CD14-positive monocyte (primary cell): ENCODE measurements at regions not wholly inside any gene's neighbourhood (a gene's known extent, or its start where the extent isn't known, plus 50 kb on each side); places are given as distances from the start of the nearest gene placed in this dataset.

Source experiments
- DNase-seq, 3 donors: peaks; one replicate each; pipeline ENCODE4 v3.0.0-alpha.2; 2011 to 2022
- H2AFZ ChIP-seq: 2 replicates; pipeline ENCODE4 v1.6.0; 2012; ENCODE audit warnings: mild to moderate bottlenecking, low read depth, low read length, inconsistent platforms; ENCODE audit not compliant: insufficient read depth, poor library complexity, severe bottlenecking
- H3K27ac ChIP-seq, 2 donors: 1 replicate in 1 of 2; 2 replicates in 1 of 2; pipeline ENCODE4 v1.5.1; 2012 to 2013; ENCODE audit warnings: low read length in 2 of 2, control low read depth in 1 of 2, inconsistent platforms in 1 of 2, low read depth in 1 of 2, mild to moderate bottlenecking in 1 of 2
- H3K27me3 ChIP-seq, 2 donors: one replicate each; pipeline versions ENCODE4 v1.6.0 to v1.6.1; 2011 to 2013; ENCODE audit warnings: low read length in 2 of 2; ENCODE audit not compliant: control insufficient read depth in 2 of 2, insufficient read depth in 2 of 2
- H3K36me3 ChIP-seq, 2 donors: replicated peaks in 1 of 2; 1 replicate in 1 of 2; 2 replicates in 1 of 2; pipeline versions ENCODE4 v1.5.1 to v1.6.1; 2012 to 2013; ENCODE audit warnings: low read length in 2 of 2, control low read depth in 1 of 2, inconsistent platforms in 1 of 2, mild to moderate bottlenecking in 1 of 2; ENCODE audit not compliant: insufficient read depth in 2 of 2, control insufficient read depth in 1 of 2
- H3K4me1 ChIP-seq, 2 donors: 1 replicate in 1 of 2; 2 replicates in 1 of 2; pipeline versions ENCODE4 v1.5.1 to v1.6.1; 2012 to 2013; ENCODE audit warnings: low read length in 2 of 2, control low read depth in 1 of 2, inconsistent platforms in 1 of 2, mild to moderate bottlenecking in 1 of 2, moderate library complexity in 1 of 2; ENCODE audit not compliant: insufficient read depth in 2 of 2, control insufficient read depth in 1 of 2
- H3K4me2 ChIP-seq: replicated peaks from 2 replicates; pipeline ENCODE3; 2012; ENCODE audit warnings: low read length, moderate library complexity, mild to moderate bottlenecking; ENCODE audit not compliant: poor library complexity, severe bottlenecking; ENCODE audit errors: extremely low read depth
- H3K4me3 ChIP-seq, 3 experiments: fragments of 200-600 bp in 1 of 3; sonication (generic) in 1 of 3; replicated peaks in 1 of 3; 1 replicate in 2 of 3; 2 replicates in 1 of 3; pipeline ENCODE4 v1.5.1; 2011 to 2013; ENCODE audit warnings: low read length in 3 of 3, mild to moderate bottlenecking in 3 of 3, control low read depth in 2 of 3, low read depth in 2 of 3, inconsistent platforms in 1 of 3, moderate library complexity in 1 of 3
- H3K79me2 ChIP-seq: 2 replicates; pipeline ENCODE4 v1.6.0; 2012; ENCODE audit warnings: mild to moderate bottlenecking, control low read depth, inconsistent platforms, low read length, moderate library complexity; ENCODE audit not compliant: insufficient read depth
- H3K9ac ChIP-seq: 2 replicates; pipeline ENCODE4 v1.6.0; 2017; ENCODE audit warnings: low read length, mild to moderate bottlenecking; ENCODE audit not compliant: insufficient read depth, poor library complexity, severe bottlenecking
- H3K9me3 ChIP-seq, 2 donors: replicated peaks in 1 of 2; 1 replicate in 1 of 2; 2 replicates in 1 of 2; pipeline versions ENCODE4 v1.5.1 to v1.6.1; 2012 to 2013; ENCODE audit warnings: low read length in 2 of 2, control low read depth in 1 of 2; ENCODE audit not compliant: control insufficient read depth in 1 of 2, insufficient read depth in 1 of 2
- H4K20me1 ChIP-seq: 2 replicates; pipeline ENCODE4 v1.6.0; 2012; ENCODE audit warnings: mild to moderate bottlenecking, low read length, control low read depth, moderate library complexity; ENCODE audit not compliant: insufficient read depth
- H3K27ac Mint-ChIP-seq, 7 donors: one replicate each; pipeline ENCODE4 v1.8.0; 2020; ENCODE audit warnings: mild to moderate bottlenecking in 7 of 7, mixed read lengths in 7 of 7, moderate library complexity in 6 of 7, inconsistent platforms in 2 of 7
- H3K27me3 Mint-ChIP-seq, 3 donors: one replicate each; pipeline ENCODE4 v1.8.0; 2021 to 2022; ENCODE audit warnings: low read depth in 3 of 3, mild to moderate bottlenecking in 3 of 3, mixed read lengths in 3 of 3, moderate library complexity in 3 of 3, inconsistent platforms in 1 of 3
- H3K36me3 Mint-ChIP-seq, 2 donors: one replicate each; pipeline ENCODE4 v1.8.0; 2020; ENCODE audit warnings: mixed read lengths in 2 of 2, inconsistent platforms in 1 of 2, mild to moderate bottlenecking in 1 of 2
- H3K4me1 Mint-ChIP-seq: one replicate; pipeline ENCODE4 v1.8.0; 2020; ENCODE audit warnings: mild to moderate bottlenecking, mixed read lengths
- H3K4me3 Mint-ChIP-seq, 2 donors: one replicate each; pipeline ENCODE4 v1.8.0; 2020; ENCODE audit warnings: mild to moderate bottlenecking in 2 of 2, mixed read lengths in 2 of 2, moderate library complexity in 1 of 2
- H3K9me3 Mint-ChIP-seq, 7 donors: one replicate each; pipeline ENCODE4 v1.8.0; 2020 to 2022; ENCODE audit warnings: mixed read lengths in 7 of 7, mild to moderate bottlenecking in 6 of 7, moderate library complexity in 6 of 7, inconsistent platforms in 2 of 7
- CTCF ChIP-seq: fragments of 200-600 bp; IDR thresholded peaks from one replicate; pipeline ENCODE4 v1.8.0; 2022; ENCODE audit warnings: antibody characterized with exemption, mild to moderate bottlenecking
- WGBS: methylation state at CpG from one replicate; pipeline ENCODE4 v1.1.5; 2013; ENCODE audit warnings: missing lambda C conversion rate; ENCODE audit not compliant: insufficient coverage; 5-methylcytosine and 5-hydroxymethylcytosine counted together
- intact Hi-C, 2 donors: fragments of 100-400 bp; cut with micrococcal nuclease; formaldehyde crosslinking; loops; one replicate each; pipeline versions ENCODE4 v1.15.0 to v1.15.1; 2023

GRCh38 chr22:48715511-48715910 lies 1112.2 kb downstream of the BRD1 start:
- Histone ChIP-seq H3K79me2 (no peaks in the 10 kb centered on the region), H3K27ac (no peak overlapping the region), H3K9me3 (no peaks in the 10 kb centered on the region), H3K4me1 (no peaks in the 10 kb centered on the region), H4K20me1 (no peaks in the 10 kb centered on the region), H3K4me3 (no peak overlapping the region), H2AFZ (no peak overlapping the region), H3K36me3 (no peaks in the 10 kb centered on the region), H3K27me3 (no peaks in the 10 kb centered on the region), H3K9ac (no peak overlapping the region), H3K4me2 (no peak overlapping the region)
- intact Hi-C loops = no loop called here
- Mint-ChIP-seq H3K27ac (no peak overlapping the region), H3K4me3 (no peak overlapping the region), H3K4me1 (no peaks in the 10 kb centered on the region), H3K27me3 (peaks cover 0 to 14% (median 5%) of the 10 kb centered on the region in 3 donors), H3K9me3 (peaks cover 0 to 8% (median 3%) of the 10 kb centered on the region in 7 donors), H3K36me3 (no peaks in the 10 kb centered on the region)
- no peak for DNase-seq
- 78% methylated on average over 2 of the region's 4 CpGs for WGBS
- no peak for TF ChIP-seq CTCF

GRCh38 chr22:48714231-48714630 lies 1113.4 kb downstream of the BRD1 start:
- Histone ChIP-seq H2AFZ (no peak overlapping the region), H3K4me3 (no peak overlapping the region), H3K4me2 (no peak overlapping the region), H3K27ac (no peak overlapping the region), H3K27me3 (no peaks in the 10 kb centered on the region), H4K20me1 (no peaks in the 10 kb centered on the region), H3K79me2 (no peaks in the 10 kb centered on the region), H3K36me3 (no peaks in the 10 kb centered on the region), H3K4me1 (no peaks in the 10 kb centered on the region), H3K9me3 (no peaks in the 10 kb centered on the region), H3K9ac (no peak overlapping the region)
- Mint-ChIP-seq H3K36me3 (no peaks in the 10 kb centered on the region), H3K27me3 (peaks cover 0 to 14% (median 5%) of the 10 kb centered on the region in 3 donors), H3K4me3 (no peak overlapping the region), H3K4me1 (no peaks in the 10 kb centered on the region), H3K27ac (peak overlapping the region in 1 of 7 donors; percentile 69), H3K9me3 (peaks cover 0 to 6% (median 2%) of the 10 kb centered on the region in 7 donors)
- WGBS = 85% methylated on average over 8 of the region's 9 CpGs
- intact Hi-C loops = no loop called here
- TF ChIP-seq CTCF = no peak
- no peak for DNase-seq
